ENCODE measurements at regions not wholly inside any gene's neighbourhood (a gene's known extent, or its start where the extent isn't known, plus 50 kb on each side); places are given as distances from the start of the nearest gene placed in this dataset.

GRCh38 chr7:26993816-26994810 is 101.7 kb downstream of the HOXA1 start:
- TF ChIP-seq CTCF (IDR thresholded peaks at IDR 0.05): no peak
- TF ChIP-seq POLR2A (IDR thresholded peaks at IDR 0.05): no peak

Measured in lower leg skin (tissue), 3 donors.